Endothelial cell of umbilical vein (primary cell): ENCODE measurements at regions not wholly inside any gene's neighbourhood (a gene's known extent, or its start where the extent isn't known, plus 50 kb on each side); places are given as distances from the start of the nearest gene placed in this dataset.

Source experiments
- BruUV-seq: library from RNA; stranded (reverse); fragments of 400-500 nt; replicated peaks from 2 replicates; lab custom pipeline; 2021; lab: Mats Ljungman, UMichigan
- CTCF ChIA-PET: fragments of 300-600, 350-600 bp; sonication (Branson Sonifier 250); formaldehyde crosslinking; loops from one replicate; lab custom pipeline; 2021; ENCODE audit warnings: antibody characterized with exemption, inconsistent platforms; lab: Charles Lee
- POLR2A ChIA-PET: fragments of 300-600, 350-600 bp; sonication (Branson Sonifier 250); formaldehyde crosslinking; loops from one replicate; lab custom pipeline; 2021; ENCODE audit warnings: antibody characterized with exemption, inconsistent platforms; lab: Charles Lee
- DNase-seq: peaks from one replicate; pipeline ENCODE4 v3.0.0-alpha.2; 2011; ENCODE audit warnings: low read depth, low spot score
- FAIRE-seq: peaks from 2 replicates; lab custom pipeline; 2011; peaks lifted over from hg19 to GRCh38; lab: Jason Lieb, UNC
- H2AFZ ChIP-seq: 2 replicates; pipeline ENCODE4 v1.6.0; 2012; ENCODE audit warnings: low read depth, low read length, control low read depth, inconsistent platforms
- H3K27ac ChIP-seq: 2 replicates; pipeline ENCODE4 v1.5.1; 2011; ENCODE audit warnings: low read depth, mild to moderate bottlenecking, control low read depth, low read length, moderate library complexity; ENCODE audit not compliant: insufficient read depth
- H3K27me3 ChIP-seq, 2 experiments: 2 replicates each; pipeline versions ENCODE4 v1.6.0 to v1.6.1; 2011; ENCODE audit warnings: low read length in 2 of 2, mixed read lengths in 1 of 2; ENCODE audit not compliant: control insufficient read depth in 2 of 2, insufficient read depth in 2 of 2
- H3K36me3 ChIP-seq, 2 experiments: 2 replicates in 1 of 2; 3 replicates in 1 of 2; pipeline ENCODE4 v1.5.1; 2011; ENCODE audit warnings: low read length in 2 of 2, mild to moderate bottlenecking in 1 of 2, moderate library complexity in 1 of 2; ENCODE audit not compliant: control insufficient read depth in 2 of 2, insufficient read depth in 2 of 2; ENCODE audit errors: extremely low read depth in 1 of 2
- H3K4me1 ChIP-seq: 3 replicates; pipeline ENCODE4 v1.5.1; 2011; ENCODE audit warnings: mild to moderate bottlenecking, low read length; ENCODE audit not compliant: control insufficient read depth, insufficient read depth; ENCODE audit errors: extremely low read depth
- H3K4me2 ChIP-seq: 2 replicates; pipeline ENCODE4 v1.6.1; 2011; ENCODE audit warnings: low read length, control low read depth, mixed read lengths; ENCODE audit not compliant: insufficient read depth
- H3K4me3 ChIP-seq, 3 experiments: fragments of 200-600 bp in 1 of 3; sonication (generic), shearing (Covaris generic) in 1 of 3; replicated peaks in 1 of 3; 2 replicates each; pipeline ENCODE4 v1.5.1; 2011 to 2016; ENCODE audit warnings: control low read depth in 3 of 3, low read length in 3 of 3, mild to moderate bottlenecking in 2 of 3, inconsistent platforms in 1 of 3, low read depth in 1 of 3, moderate library complexity in 1 of 3; ENCODE audit not compliant: insufficient read depth in 1 of 3
- H3K79me2 ChIP-seq: 2 replicates; pipeline ENCODE4 v1.6.0; 2012; ENCODE audit warnings: low read length, inconsistent platforms; ENCODE audit not compliant: control insufficient read depth, insufficient read depth
- H3K9ac ChIP-seq: replicated peaks from 2 replicates; pipeline ENCODE3; 2011; ENCODE audit warnings: low read length, control low read depth; ENCODE audit not compliant: insufficient read depth; ENCODE audit errors: extremely low read depth
- H3K9me1 ChIP-seq: replicated peaks from 3 replicates; pipeline ENCODE4 v1.6.0; 2011; ENCODE audit warnings: mild to moderate bottlenecking, low read length; ENCODE audit not compliant: control insufficient read depth, insufficient read depth; ENCODE audit errors: extremely low read depth
- H3K9me3 ChIP-seq: replicated peaks from 2 replicates; pipeline ENCODE4 v1.5.1; 2012; ENCODE audit warnings: low read length, inconsistent platforms; ENCODE audit not compliant: control insufficient read depth, insufficient read depth
- H4K20me1 ChIP-seq: replicated peaks from 2 replicates; pipeline ENCODE3; 2011; ENCODE audit warnings: mild to moderate bottlenecking, low read length; ENCODE audit not compliant: control insufficient read depth, insufficient read depth; ENCODE audit errors: extremely low read depth
- CTCF ChIP-seq, 2 donors: IDR thresholded peaks; 1 replicate in 1 of 2; 2 replicates in 1 of 2; pipeline ENCODE4 v1.5.1; 2011; ENCODE audit warnings: low read length in 2 of 2, mild to moderate bottlenecking in 2 of 2, moderate library complexity in 2 of 2, control low read depth in 1 of 2, inconsistent platforms in 1 of 2, low read depth in 1 of 2; ENCODE audit not compliant: insufficient read depth in 1 of 2; ENCODE audit errors: extremely low read depth in 1 of 2
- EZH2 ChIP-seq: IDR thresholded peaks from 2 replicates; pipeline ENCODE4 v1.6.1; 2012; ENCODE audit warnings: borderline replicate concordance, low read depth, mild to moderate bottlenecking, moderate library complexity, low read length, inconsistent platforms; ENCODE audit not compliant: severe bottlenecking
- FOS ChIP-seq: IDR thresholded peaks from 2 replicates; pipeline ENCODE4 v1.6.1; 2011; ENCODE audit warnings: mild to moderate bottlenecking, low read length, moderate library complexity, borderline replicate concordance; ENCODE audit not compliant: insufficient read depth
- GATA2 ChIP-seq: IDR thresholded peaks from 2 replicates; pipeline ENCODE4 v1.7.0; 2011; ENCODE audit warnings: low read depth, mild to moderate bottlenecking, moderate library complexity, mixed read lengths, low read length; ENCODE audit not compliant: insufficient read length, insufficient read depth
- JUN ChIP-seq: IDR thresholded peaks from 2 replicates; pipeline ENCODE4 v1.6.1; 2011; ENCODE audit warnings: borderline replicate concordance, low read depth; ENCODE audit not compliant: insufficient read length, insufficient read depth
- MYC ChIP-seq: IDR thresholded peaks from one replicate; pipeline ENCODE4 v1.6.1; 2011; ENCODE audit warnings: mild to moderate bottlenecking, low read depth, low read length
- POLR2A ChIP-seq: IDR thresholded peaks from 2 replicates; pipeline ENCODE4 v1.6.1; 2012; ENCODE audit warnings: low read depth, mild to moderate bottlenecking, control low read depth, low read length
- POLR2AphosphoS5 ChIP-seq: IDR thresholded peaks from 2 replicates; pipeline ENCODE4 v1.6.1; 2012; ENCODE audit warnings: low read depth, mild to moderate bottlenecking, control low read depth, low read length, moderate library complexity; ENCODE audit not compliant: insufficient read depth
- dilution Hi-C: fragments of 300-500 bp; cut with MboI; formaldehyde crosslinking; loops from one replicate; pipeline ENCODE4 v1.15.0; 2019; ENCODE audit warnings: low sequenced_read_pairs; ENCODE audit not compliant: extremely low pct_ligation_motif_present
- intact Hi-C: fragments of 100-400 bp; cut with micrococcal nuclease; formaldehyde crosslinking; loops from one replicate; pipeline ENCODE4 v1.10.0; 2022
- TF ChIP-seq, protein P1 (sequence below): IDR thresholded peaks from 2 replicates; pipeline ENCODE4 v1.6.1; 2011; ENCODE audit not compliant: insufficient read depth, insufficient read length

DNA sequence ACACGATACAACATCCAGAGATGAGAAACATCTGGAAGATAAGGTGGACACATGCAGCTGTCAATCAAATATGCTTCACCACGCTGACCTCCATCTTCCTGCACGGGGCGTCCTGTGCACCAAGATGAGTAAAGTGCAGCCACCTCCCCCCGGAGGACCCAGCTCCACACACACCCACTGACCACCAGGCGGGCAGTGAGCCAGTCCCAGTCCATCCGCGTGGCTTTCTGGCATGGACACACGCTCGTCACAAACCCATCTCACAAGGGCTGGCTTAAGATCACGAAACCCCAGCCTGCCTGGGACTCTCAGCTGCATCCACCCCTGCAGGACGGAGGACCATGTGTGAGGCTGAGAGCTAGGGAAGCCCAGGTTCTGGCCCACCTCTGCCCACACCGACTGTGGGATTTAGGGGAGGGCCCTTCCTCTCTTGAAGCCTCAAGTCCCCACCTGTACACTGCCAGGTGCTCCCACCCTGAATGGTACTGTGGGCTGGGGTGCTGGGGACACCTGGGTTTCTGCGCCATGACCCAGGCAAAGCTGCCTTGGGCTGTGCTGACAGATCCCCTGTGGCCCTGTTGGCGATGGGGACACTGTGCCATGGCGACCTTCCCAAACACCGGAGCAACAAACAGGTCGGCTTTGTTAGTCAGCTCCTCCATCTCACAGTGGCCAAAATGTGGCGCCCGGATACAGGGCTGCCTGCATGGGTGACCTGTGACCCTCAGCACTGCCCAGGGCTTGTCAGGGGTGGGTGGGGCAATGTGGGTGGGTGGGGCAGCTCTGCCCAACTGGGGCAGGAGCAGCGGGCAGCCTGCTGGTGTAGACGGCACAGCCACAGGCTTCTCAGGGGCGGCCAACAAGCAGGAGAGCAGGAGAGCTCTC is 629.0 kb downstream of the TBC1D22A start:
- Histone ChIP-seq H3K27me3 (no peaks in the 10 kb centered on the region), H3K9ac (no peak overlapping the region), H3K27ac (no peak overlapping the region), H3K4me3 (no peak overlapping the region), H3K36me3 (no peaks in the 10 kb centered on the region), H3K9me1 (no peaks in the 10 kb centered on the region), H2AFZ (no peak overlapping the region), H3K79me2 (no peaks in the 10 kb centered on the region), H3K4me2 (no peak overlapping the region), H3K4me1 (no peaks in the 10 kb centered on the region), H3K9me3 (no peaks in the 10 kb centered on the region), H4K20me1 (no peaks in the 10 kb centered on the region)
- POLR2A ChIA-PET: no interaction called here
- FAIRE-seq (no peak), DNase-seq (no peak)
- CTCF ChIA-PET: no interaction called here
- dilution Hi-C loops (no loop called here), intact Hi-C loops (no loop called here)
- BruUV-seq: no TSS peak
- TF ChIP-seq, protein P1, sequence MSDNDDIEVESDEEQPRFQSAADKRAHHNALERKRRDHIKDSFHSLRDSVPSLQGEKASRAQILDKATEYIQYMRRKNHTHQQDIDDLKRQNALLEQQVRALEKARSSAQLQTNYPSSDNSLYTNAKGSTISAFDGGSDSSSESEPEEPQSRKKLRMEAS: no peak
- TF ChIP-seq GATA2: no peak
- no peak for TF ChIP-seq POLR2AphosphoS5
- no peak for TF ChIP-seq JUN
- no peak for TF ChIP-seq POLR2A
- TF ChIP-seq CTCF (IDR thresholded peaks at IDR 0.05; ENCODE audit: extremely low read depth in 1 of 2, insufficient read depth in 1 of 2, low read depth in 1 of 2, low read length in 2 of 2): no peak
- TF ChIP-seq EZH2: no peak
- no peak for TF ChIP-seq FOS
- no peak for TF ChIP-seq MYC
